ENCODE measurements at regions not wholly inside any gene's neighbourhood (a gene's known extent, or its start where the extent isn't known, plus 50 kb on each side); places are given as distances from the start of the nearest gene placed in this dataset.

DNA sequence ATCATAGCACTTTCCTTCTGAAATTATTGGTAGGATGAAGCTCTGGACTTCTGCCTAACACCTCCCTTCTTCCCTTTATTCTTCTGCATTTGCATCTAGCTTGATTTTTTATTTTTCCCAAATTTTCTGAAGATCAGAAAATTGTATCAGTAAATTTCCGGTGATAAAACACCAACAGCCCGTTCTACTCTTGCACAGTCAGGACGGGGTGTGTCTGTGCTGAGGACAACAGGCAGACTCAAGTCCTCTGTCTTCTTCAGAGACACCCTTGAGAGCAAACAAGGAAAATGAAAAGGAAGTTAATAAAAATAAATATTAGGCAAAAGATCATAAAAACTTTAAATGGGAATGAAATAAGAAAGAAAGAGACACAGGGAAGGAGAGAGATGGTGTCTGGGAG lies 120.7 kb downstream of the ARL4C start:
- TF ChIP-seq, protein P1, sequence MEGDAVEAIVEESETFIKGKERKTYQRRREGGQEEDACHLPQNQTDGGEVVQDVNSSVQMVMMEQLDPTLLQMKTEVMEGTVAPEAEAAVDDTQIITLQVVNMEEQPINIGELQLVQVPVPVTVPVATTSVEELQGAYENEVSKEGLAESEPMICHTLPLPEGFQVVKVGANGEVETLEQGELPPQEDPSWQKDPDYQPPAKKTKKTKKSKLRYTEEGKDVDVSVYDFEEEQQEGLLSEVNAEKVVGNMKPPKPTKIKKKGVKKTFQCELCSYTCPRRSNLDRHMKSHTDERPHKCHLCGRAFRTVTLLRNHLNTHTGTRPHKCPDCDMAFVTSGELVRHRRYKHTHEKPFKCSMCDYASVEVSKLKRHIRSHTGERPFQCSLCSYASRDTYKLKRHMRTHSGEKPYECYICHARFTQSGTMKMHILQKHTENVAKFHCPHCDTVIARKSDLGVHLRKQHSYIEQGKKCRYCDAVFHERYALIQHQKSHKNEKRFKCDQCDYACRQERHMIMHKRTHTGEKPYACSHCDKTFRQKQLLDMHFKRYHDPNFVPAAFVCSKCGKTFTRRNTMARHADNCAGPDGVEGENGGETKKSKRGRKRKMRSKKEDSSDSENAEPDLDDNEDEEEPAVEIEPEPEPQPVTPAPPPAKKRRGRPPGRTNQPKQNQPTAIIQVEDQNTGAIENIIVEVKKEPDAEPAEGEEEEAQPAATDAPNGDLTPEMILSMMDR (IDR thresholded peaks at IDR 0.05): no peak
- TF ChIP-seq POLR2AphosphoS5 (IDR thresholded peaks at IDR 0.05): no peak

All from esophagus muscularis mucosa (tissue), 3 donors.